H1 (cell line): ENCODE measurements at regions not wholly inside any gene's neighbourhood (a gene's known extent, or its start where the extent isn't known, plus 50 kb on each side); places are given as distances from the start of the nearest gene placed in this dataset.
A peak's percentile ranks its signal among the peaks of the same experiment; 100 is the strongest.

Source experiments
- CTCF ChIA-PET: fragments of 300-600 bp; sonication (Branson Sonifier 250); formaldehyde crosslinking; loops from one replicate; lab custom pipeline; 2021; ENCODE audit not compliant: partially characterized antibody; lab: Charles Lee
- POLR2A ChIA-PET: fragments of 300-600 bp; sonication (Branson Sonifier 250); formaldehyde crosslinking; loops from one replicate; lab custom pipeline; 2021; ENCODE audit warnings: inconsistent platforms; ENCODE audit not compliant: partially characterized antibody; lab: Charles Lee
- DNase-seq, 2 experiments: peaks; one replicate each; pipeline versions ENCODE4 v3.0.0 to v3.0.0-alpha.2; 2010 to 2022; ENCODE audit warnings: low spot score in 2 of 2, low read depth in 1 of 2, mixed read lengths in 1 of 2
- FAIRE-seq: peaks from 2 replicates; lab custom pipeline; 2011; peaks lifted over from hg19 to GRCh38; lab: Jason Lieb, UNC
- H2AFZ ChIP-seq: 2 replicates; pipeline ENCODE4 v1.8.1; 2012; ENCODE audit warnings: low read length, inconsistent platforms
- H2AK5ac ChIP-seq: 2 replicates; pipeline ENCODE4 v1.6.1; 2013; ENCODE audit warnings: low read depth, low read length
- H2BK120ac ChIP-seq: replicated peaks from 2 replicates; pipeline ENCODE3; 2013; ENCODE audit warnings: low read depth, low read length, inconsistent platforms
- H2BK12ac ChIP-seq: 2 replicates; pipeline ENCODE4 v1.6.1; 2013; ENCODE audit warnings: low read depth, low read length
- H2BK15ac ChIP-seq: 2 replicates; pipeline ENCODE4 v1.6.1; 2013; ENCODE audit warnings: low read length
- H2BK20ac ChIP-seq: 2 replicates; pipeline ENCODE4 v1.6.1; 2013; ENCODE audit warnings: low read length
- H2BK5ac ChIP-seq: 2 replicates; pipeline ENCODE4 v1.6.1; 2013; ENCODE audit warnings: low read depth, low read length
- H3K14ac ChIP-seq: 2 replicates; pipeline ENCODE4 v1.6.1; 2013; ENCODE audit warnings: inconsistent platforms; ENCODE audit not compliant: insufficient read length
- H3K18ac ChIP-seq: 2 replicates; pipeline ENCODE4 v1.6.1; 2013; ENCODE audit warnings: low read length; ENCODE audit errors: extremely low read depth
- H3K23ac ChIP-seq: 2 replicates; pipeline ENCODE4 v1.6.1; 2013; ENCODE audit warnings: inconsistent platforms; ENCODE audit not compliant: insufficient read length
- H3K23me2 ChIP-seq: 2 replicates; pipeline ENCODE4 v1.6.1; 2013; ENCODE audit warnings: low read depth, low read length
- H3K27ac ChIP-seq: 2 replicates; pipeline ENCODE4 v1.6.1; 2011; ENCODE audit warnings: low read depth, low read length, inconsistent platforms
- H3K27me3 ChIP-seq, 4 experiments: replicated peaks in 1 of 4; 1 replicate in 1 of 4; 2 replicates in 3 of 4; pipeline versions ENCODE4 v1.6.1 to v1.8.1; 2011 to 2013; ENCODE audit warnings: low read length in 3 of 4, mild to moderate bottlenecking in 3 of 4, inconsistent platforms in 2 of 4, mixed read lengths in 2 of 4, moderate library complexity in 1 of 4; ENCODE audit not compliant: control insufficient read depth in 3 of 4, insufficient read depth in 3 of 4; ENCODE audit errors: extremely low read depth in 1 of 4
- H3K36me3 ChIP-seq, 4 experiments: 2 replicates each; pipeline versions ENCODE4 v1.6.1 to v1.8.1; 2011 to 2013; ENCODE audit warnings: mild to moderate bottlenecking in 4 of 4, low read length in 3 of 4, moderate library complexity in 2 of 4, control low read depth in 1 of 4, inconsistent platforms in 1 of 4; ENCODE audit not compliant: insufficient read depth in 4 of 4, control insufficient read depth in 2 of 4
- H3K4ac ChIP-seq: replicated peaks from 2 replicates; pipeline ENCODE3; 2013; ENCODE audit warnings: low read length, low read depth, mixed read lengths, inconsistent platforms; ENCODE audit not compliant: insufficient read length
- H3K4me1 ChIP-seq, 4 experiments: replicated peaks in 1 of 4; 1 replicate in 1 of 4; 2 replicates in 3 of 4; pipeline versions ENCODE4 v1.6.1 to v1.8.1; 2011 to 2013; ENCODE audit warnings: low read length in 3 of 4, inconsistent platforms in 2 of 4, mixed read lengths in 1 of 4; ENCODE audit not compliant: insufficient read depth in 4 of 4, control insufficient read depth in 3 of 4
- H3K4me2 ChIP-seq, 2 experiments: 2 replicates each; pipeline versions ENCODE4 v1.6.1 to v1.8.1; 2011 to 2013; ENCODE audit warnings: low read depth in 2 of 2, low read length in 2 of 2, control low read depth in 1 of 2, inconsistent platforms in 1 of 2, mild to moderate bottlenecking in 1 of 2; ENCODE audit not compliant: insufficient read depth in 1 of 2
- H3K4me3 ChIP-seq, 4 experiments: fragments of 200-600, 300-600 bp in 1 of 4; sonication (generic), shearing (Covaris generic), sonication (Bioruptor Twin) in 1 of 4; 2 replicates each; pipeline versions ENCODE4 v1.5.1 to v1.8.1; 2011 to 2016; ENCODE audit warnings: low read length in 4 of 4, low read depth in 3 of 4, control low read depth in 2 of 4, inconsistent platforms in 2 of 4, mild to moderate bottlenecking in 2 of 4, mixed read lengths in 1 of 4, moderate library complexity in 1 of 4; ENCODE audit not compliant: insufficient read depth in 2 of 4; ENCODE audit errors: extremely low read depth in 1 of 4
- H3K56ac ChIP-seq: replicated peaks from 2 replicates; pipeline ENCODE3; 2013; ENCODE audit warnings: low read depth, mild to moderate bottlenecking, mixed read lengths, low read length, inconsistent platforms; ENCODE audit not compliant: insufficient read length
- H3K79me1 ChIP-seq: 2 replicates; pipeline ENCODE4 v1.6.1; 2013; ENCODE audit warnings: low read depth, low read length, control low read depth
- H3K79me2 ChIP-seq, 2 experiments: 2 replicates each; pipeline versions ENCODE4 v1.6.1 to v1.8.1; 2012 to 2013; ENCODE audit warnings: low read length in 2 of 2, mild to moderate bottlenecking in 2 of 2, inconsistent platforms in 1 of 2; ENCODE audit not compliant: insufficient read depth in 2 of 2, control insufficient read depth in 1 of 2
- H3K9ac ChIP-seq, 4 experiments: replicated peaks in 1 of 4; 1 replicate in 1 of 4; 2 replicates in 3 of 4; pipeline versions ENCODE4 v1.6.1 to v1.8.1; 2011 to 2013; ENCODE audit warnings: low read depth in 3 of 4, low read length in 3 of 4, control low read depth in 2 of 4, mild to moderate bottlenecking in 2 of 4, moderate library complexity in 2 of 4, inconsistent platforms in 1 of 4; ENCODE audit errors: extremely low read depth in 1 of 4
- H3K9me3 ChIP-seq, 2 experiments: 2 replicates each; pipeline versions ENCODE4 v1.6.1 to v1.8.1; 2012 to 2013; ENCODE audit warnings: mild to moderate bottlenecking in 2 of 2, moderate library complexity in 2 of 2, control low read depth in 1 of 2, inconsistent platforms in 1 of 2, low read depth in 1 of 2, low read length in 1 of 2, mixed read lengths in 1 of 2; ENCODE audit not compliant: insufficient read depth in 2 of 2
- H4K20me1 ChIP-seq, 2 experiments: replicated peaks in 1 of 2; 2 replicates each; pipeline versions ENCODE3 to v1.8.1; 2011 to 2013; ENCODE audit warnings: inconsistent platforms in 2 of 2, low read length in 2 of 2, mild to moderate bottlenecking in 1 of 2; ENCODE audit not compliant: insufficient read depth in 2 of 2, control insufficient read depth in 1 of 2
- H4K5ac ChIP-seq: 2 replicates; pipeline ENCODE4 v1.6.1; 2013; ENCODE audit warnings: low read length, low read depth, mixed read lengths, inconsistent platforms; ENCODE audit not compliant: insufficient read length
- H4K8ac ChIP-seq: 2 replicates; pipeline ENCODE4 v1.8.0; 2013; ENCODE audit warnings: mild to moderate bottlenecking, moderate library complexity, low read length, inconsistent platforms; ENCODE audit not compliant: insufficient read depth; ENCODE audit errors: extremely low read depth
- H4K91ac ChIP-seq: replicated peaks from 2 replicates; pipeline ENCODE3; 2013; ENCODE audit warnings: low read length, mixed read lengths, inconsistent platforms; ENCODE audit not compliant: insufficient read length
- BACH1 ChIP-seq: IDR thresholded peaks from 2 replicates; pipeline ENCODE4 v1.6.1; 2012; ENCODE audit warnings: low read length, improper control_type of control experiment
- BRCA1 ChIP-seq: IDR thresholded peaks from 2 replicates; pipeline ENCODE4 v1.6.1; 2012; ENCODE audit warnings: low read depth, low read length, improper control_type of control experiment
- CREB1 ChIP-seq: IDR thresholded peaks from 2 replicates; pipeline ENCODE4 v1.6.1; 2012; ENCODE audit warnings: inconsistent platforms
- CTCF ChIP-seq, 3 experiments: IDR thresholded peaks; 1 replicate in 2 of 3; 2 replicates in 1 of 3; pipeline versions ENCODE4 v1.5.1 to v1.6.1; 2011; ENCODE audit warnings: low read length in 3 of 3, mild to moderate bottlenecking in 3 of 3, inconsistent platforms in 2 of 3, low read depth in 1 of 3, moderate library complexity in 1 of 3; ENCODE audit not compliant: insufficient read depth in 1 of 3; ENCODE audit errors: control extremely low read depth in 1 of 3
- RAD21 ChIP-seq, 2 experiments: IDR thresholded peaks in 1 of 2; conservative IDR thresholded peaks in 1 of 2; 2 replicates each; pipeline ENCODE4 v1.6.1; 2011; ENCODE audit warnings: low read depth in 2 of 2, low read length in 2 of 2, improper control_type of control experiment in 1 of 2, inconsistent platforms in 1 of 2, mild to moderate bottlenecking in 1 of 2, moderate library complexity in 1 of 2
- RNF2 ChIP-seq: fragments of 200-900, 300-1000 bp; sonication (generic); IDR thresholded peaks from 2 replicates; pipeline ENCODE4 v1.7.1; 2016; ENCODE audit warnings: borderline replicate concordance, low read depth, mild to moderate bottlenecking, antibody characterized with exemption, low read length; ENCODE audit not compliant: poor library complexity, severe bottlenecking; ENCODE audit errors: missing control alignments
- TEAD4 ChIP-seq: IDR thresholded peaks from 2 replicates; pipeline ENCODE4 v1.6.1; 2012; ENCODE audit warnings: low read depth, low read length, inconsistent platforms, mixed read lengths
- whole genome bisulfite sequencing, 2 experiments: shearing (Covaris generic) in 1 of 2; methylation state at CpG; one replicate each; pipeline versions ENCODE4 v1.1.6 to v1.1.7; 2013 to 2015; ENCODE audit warnings: low lambda C conversion rate in 2 of 2, mixed read lengths in 2 of 2, inconsistent platforms in 1 of 2, low coverage in 1 of 2, missing lambda C conversion rate in 1 of 2; ENCODE audit not compliant: insufficient replicate concordance in 2 of 2, insufficient coverage in 1 of 2, insufficient read length in 1 of 2; ENCODE audit errors: extremely low coverage in 1 of 2, missing lambda C conversion rate in 1 of 2; 5-methylcytosine and 5-hydroxymethylcytosine counted together

DNA sequence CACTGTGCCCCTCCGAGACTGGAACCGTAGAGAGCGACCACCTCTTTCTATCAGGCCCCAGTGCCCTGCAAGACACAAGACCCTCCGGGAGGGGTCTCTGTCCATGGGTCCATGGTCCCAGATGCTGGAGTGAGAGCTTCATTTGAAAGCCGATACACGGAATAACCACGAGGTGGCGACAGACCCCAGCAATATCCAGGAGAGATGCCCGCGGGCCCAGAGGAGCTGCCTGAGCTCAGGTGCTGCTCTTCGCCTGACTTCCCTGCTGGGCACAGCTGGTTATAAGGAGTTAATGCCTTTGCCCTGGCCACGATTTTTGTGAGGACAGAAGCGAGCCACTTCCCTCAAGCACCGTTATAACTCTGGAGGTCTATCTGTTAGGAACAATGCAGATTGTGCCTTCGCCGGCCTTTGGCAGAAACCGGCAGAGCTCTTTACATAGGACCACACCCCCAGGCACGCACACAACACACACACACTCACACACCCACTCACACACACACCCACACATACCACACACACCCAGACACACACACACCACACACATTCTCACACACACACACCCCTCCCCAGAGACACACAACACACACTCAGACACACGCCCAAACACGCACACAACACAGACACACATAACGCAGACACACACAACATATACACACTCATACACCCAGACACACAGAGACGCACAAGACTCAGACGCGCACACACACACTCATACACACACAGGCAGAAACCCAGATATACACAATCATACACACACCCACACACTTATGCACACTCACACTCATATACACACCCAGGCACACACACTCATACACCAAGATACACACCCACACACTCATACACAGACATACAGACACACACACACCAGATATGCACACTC is 436.4 kb downstream of the SOX9 start:
- Histone ChIP-seq H3K4me3 (no peak overlapping the region), H3K9ac (no peak overlapping the region), H3K27ac (no peak overlapping the region), H4K20me1 (peaks cover 3 to 13% of the 10 kb centered on the region in 2 experiments), H3K79me1 (peaks cover 4% of the 10 kb centered on the region; the same call in 1 of the 2 replicates), H2BK12ac (peak overlapping the region; percentile 69; the same call in 1 of the 2 replicates), H4K8ac (no peak overlapping the region; the same call in 1 of the 2 replicates), H2BK5ac (no peak overlapping the region), H3K18ac (no peak overlapping the region), H3K27me3 (no peaks in the 10 kb centered on the region), H2BK120ac (no peak overlapping the region), H3K14ac (no peak overlapping the region), H2BK20ac (no peak overlapping the region), H2BK15ac (peak overlapping the region; percentile 66), H4K5ac (no peak overlapping the region), H3K79me2 (no peaks in the 10 kb centered on the region), H3K56ac (peak overlapping the region; percentile 97), H4K91ac (peak overlapping the region; percentile 20), H3K4me2 (no peak overlapping the region), H3K23ac (no peak overlapping the region), H3K4ac (no peak overlapping the region), H2AK5ac (0 out of 2 replicates have a peak overlapping the region, but pooled peaks have one; percentile 3), H3K23me2 (peaks cover 9% of the 10 kb centered on the region; the same call in 1 of the 2 replicates), H3K36me3 (no peaks in the 10 kb centered on the region), H3K9me3 (no peaks in the 10 kb centered on the region), H3K4me1 (peaks cover 0 to 10% (median 2%) of the 10 kb centered on the region in 4 experiments; a peak in 4 of 7 replicates), H2AFZ (no peak overlapping the region)
- ChIA-PET POLR2A (interaction anchor here (1.2 kb wide), 1 partner anchor 35 kb away, joined by 3 read pairs; no protein-coding TSS in a partner anchor), CTCF (interaction anchor here (0.5 to 10.1 kb wide), 75 partner anchors 8 to 863 kb away, joined by 3 to 178 read pairs (median 4); partner anchors contain the start of gene CPSF4L)
- DNase-seq (peak in 1 of 2 experiments; percentile 88), FAIRE-seq (peak; percentile 84)
- 46% methylated on average over 24 of the region's 24 CpGs; no CpG with 5 or more reads in 1 of the 2 experiments for WGBS, 2 experiments
- TF ChIP-seq BACH1 (no peak), RNF2 (no peak), TEAD4 (0 out of 2 replicates have a peak, but pooled peaks have one; percentile 15), BRCA1 (no peak), CTCF (IDR thresholded peaks at IDR 0.05; ENCODE audit: control extremely low read depth in 1 of 3, insufficient read depth in 1 of 3, low read depth in 1 of 3, low read length in 3 of 3) (peak; percentile 73 to 99 (median 96)), RAD21 (IDR thresholded peaks at IDR 0.05 in 1 of 2, conservative IDR thresholded peaks at IDR 0.05 in 1 of 2; ENCODE audit: low read depth in 2 of 2, low read length in 2 of 2) (peak; percentile 92 to 95), CREB1 (peak; percentile 8; the same call in 1 of the 2 replicates)
